ENCODE measurements at regions not wholly inside any gene's neighbourhood (a gene's known extent, or its start where the extent isn't known, plus 50 kb on each side); places are given as distances from the start of the nearest gene placed in this dataset.

DNA sequence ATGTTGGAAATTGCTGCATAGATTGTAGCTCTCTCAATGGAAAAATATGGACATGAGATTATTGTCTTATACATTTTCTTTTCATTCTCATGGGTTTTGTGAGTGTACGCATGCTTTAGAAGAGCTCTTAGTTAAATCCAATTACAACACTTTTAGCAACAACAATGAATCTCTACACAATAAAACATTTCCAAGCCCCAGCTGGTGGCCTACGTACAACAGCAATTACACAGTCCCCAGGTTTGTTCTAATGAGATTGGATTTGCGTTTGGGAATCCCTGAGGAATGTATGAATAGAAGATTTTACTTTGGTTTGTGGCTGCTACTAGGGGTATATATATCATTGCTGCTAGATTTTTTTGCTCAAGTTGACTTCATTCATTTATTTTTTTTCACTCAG, 98.6 kb downstream of the FHDC1 start:
- DNase-seq = no peak

- DNase-seq = no peak
Observed at GRCh38 chr4:153036931-153037482, 100.9 kb downstream of the FHDC1 start.

- DNase-seq = no peak
Observed at GRCh38 chr4:153038623-153039311, 102.6 kb downstream of the FHDC1 start.

DNA sequence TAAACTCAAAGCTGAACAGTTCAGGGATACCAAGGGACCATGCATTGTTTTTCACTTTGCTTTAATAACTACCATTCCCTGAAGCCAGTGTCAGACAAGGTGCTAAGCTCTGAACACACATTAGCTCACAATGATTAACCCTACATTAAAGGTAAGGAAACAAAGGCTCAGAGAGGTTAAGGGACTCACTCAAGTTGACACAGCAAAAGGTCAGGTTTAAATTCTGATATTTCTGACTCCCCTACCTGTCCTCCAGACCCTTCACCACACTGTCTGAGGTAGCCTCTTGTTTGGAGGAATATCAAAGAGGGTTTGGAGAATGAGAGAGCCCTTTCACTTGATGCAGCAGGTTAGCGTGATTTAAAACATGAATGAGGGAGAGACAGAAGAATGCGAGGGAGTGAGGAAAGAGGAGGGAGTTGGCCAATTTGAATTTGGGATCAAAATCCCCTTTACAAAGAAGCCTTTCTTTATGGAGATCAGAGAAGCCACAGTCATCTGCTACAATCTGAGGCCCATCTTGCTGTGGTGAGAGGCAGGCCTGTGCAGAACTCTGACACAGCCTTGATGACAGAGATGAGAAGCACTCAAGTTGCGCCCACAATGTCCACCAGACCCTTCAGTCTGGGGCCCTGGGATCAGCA, 103.5 kb downstream of the FHDC1 start:
- DNase-seq = no peak

- DNase-seq = no peak
Observed at GRCh38 chr4:153040677-153041076, 104.6 kb downstream of the FHDC1 start.

DNA sequence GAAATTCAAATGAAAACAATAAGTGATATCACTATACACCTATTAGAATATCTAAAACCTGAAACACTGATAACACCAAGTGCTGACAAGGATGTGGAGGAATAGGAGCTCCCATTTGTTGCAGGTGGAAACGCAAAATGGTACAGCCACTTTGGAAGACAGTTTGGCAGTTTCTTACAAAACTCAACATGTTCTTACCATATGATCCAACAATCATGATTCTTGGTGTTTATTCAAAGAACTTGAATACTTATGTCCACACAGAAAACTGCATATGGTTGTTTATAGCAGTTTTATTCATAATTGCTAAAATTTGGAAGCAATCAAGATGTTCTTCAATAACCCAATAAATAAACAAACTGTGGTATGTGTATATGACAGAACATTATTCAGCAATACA, 107.9 kb downstream of the FHDC1 start:
- no peak for DNase-seq

GRCh38 chr4:153045111-153045982, 109.2 kb downstream of the FHDC1 start:
- DNase-seq = no peak

DNA sequence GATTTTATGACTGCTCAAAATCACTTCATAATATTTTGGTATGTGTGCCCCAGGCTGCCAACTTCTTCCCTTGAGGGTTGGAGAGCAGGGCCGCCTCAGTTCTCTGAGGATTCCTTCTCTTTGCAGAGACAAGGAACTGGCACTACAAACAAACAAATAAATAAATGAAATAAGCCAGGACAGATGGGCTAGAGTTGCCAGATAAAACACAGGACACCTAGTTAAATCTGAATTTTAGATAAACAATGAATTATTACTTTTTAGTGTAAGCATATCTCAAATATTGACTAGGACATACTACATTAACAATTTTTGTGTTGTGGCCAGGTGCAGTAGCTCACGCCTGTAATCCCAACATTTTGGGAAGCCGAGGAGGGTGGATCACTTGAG, 122.5 kb downstream of the FHDC1 start:
- DNase-seq = no peak

GRCh38 chr4:153060196-153060595, 124.1 kb downstream of the FHDC1 start:
- no peak for DNase-seq

GRCh38 chr4:153061971-153062370, 125.8 kb downstream of the FHDC1 start:
- no peak for DNase-seq

DNA sequence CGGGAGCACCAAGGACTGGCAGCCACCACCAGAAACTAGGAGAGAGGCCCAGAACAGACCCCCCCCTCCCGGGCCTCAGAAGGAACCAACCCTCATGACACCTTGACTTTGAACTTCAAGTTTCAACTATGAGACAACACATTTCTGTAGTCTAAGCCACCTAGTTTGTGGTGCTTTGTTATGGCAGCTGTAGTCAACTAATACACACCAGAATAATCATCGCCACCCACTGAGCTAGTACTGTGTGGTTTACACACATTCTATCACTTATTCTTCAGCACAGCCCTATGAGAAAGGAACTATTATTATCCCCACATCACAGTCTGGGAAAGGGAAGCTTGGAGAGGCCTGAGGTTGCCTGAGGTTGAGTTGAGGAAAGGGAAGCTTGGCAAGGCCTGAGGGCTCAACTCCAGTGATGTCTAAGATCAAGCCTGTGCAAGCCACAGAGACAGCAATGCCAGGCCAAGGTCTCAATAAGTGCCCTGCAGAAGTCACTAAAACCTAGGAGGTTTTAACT, 126.6 kb downstream of the FHDC1 start:
- no peak for DNase-seq

- no peak for DNase-seq
Observed at GRCh38 chr4:153063490-153063889, 127.4 kb downstream of the FHDC1 start.

DNA sequence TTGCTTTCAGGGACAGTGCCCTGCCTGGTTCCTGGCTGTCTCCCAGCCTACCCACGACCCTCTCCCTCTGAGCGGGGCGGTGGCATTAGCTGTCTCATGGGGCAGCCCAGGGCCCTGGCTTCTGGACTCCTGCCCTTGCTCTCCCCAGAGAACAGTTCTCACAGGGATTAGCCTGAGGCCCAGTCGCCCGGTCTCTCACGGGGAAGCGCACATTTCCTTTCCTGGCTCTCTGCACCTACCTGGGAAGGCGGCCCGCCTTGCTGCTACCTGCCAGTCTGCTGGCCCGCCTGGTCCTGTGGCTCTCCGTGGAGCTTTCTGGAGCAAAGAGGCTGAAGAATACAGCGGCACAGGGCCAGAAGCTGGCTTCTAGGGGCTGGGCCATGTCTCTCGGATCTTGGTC, 128.4 kb downstream of the FHDC1 start:
- DNase-seq = no peak

DNA sequence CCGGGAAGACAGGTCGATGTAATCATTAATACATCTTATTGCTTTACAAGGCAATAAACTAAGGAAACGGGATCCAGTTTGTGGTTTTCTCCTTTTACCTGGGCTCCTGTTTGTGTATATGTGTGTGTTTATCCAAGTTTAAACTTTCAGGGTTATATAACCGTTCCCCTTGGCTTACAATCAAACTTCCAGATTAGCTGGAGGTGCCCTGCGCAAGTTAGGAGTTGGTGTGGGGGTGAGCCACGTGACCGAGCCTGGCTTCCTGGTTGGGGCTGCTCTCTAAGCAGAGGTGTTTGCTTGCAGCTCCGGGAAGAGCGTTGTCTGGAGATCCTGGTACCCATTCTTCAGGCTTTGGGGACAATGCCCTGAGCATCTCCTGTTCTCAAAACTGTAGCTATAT, 129.2 kb downstream of the FHDC1 start:
- DNase-seq = no peak

DNA sequence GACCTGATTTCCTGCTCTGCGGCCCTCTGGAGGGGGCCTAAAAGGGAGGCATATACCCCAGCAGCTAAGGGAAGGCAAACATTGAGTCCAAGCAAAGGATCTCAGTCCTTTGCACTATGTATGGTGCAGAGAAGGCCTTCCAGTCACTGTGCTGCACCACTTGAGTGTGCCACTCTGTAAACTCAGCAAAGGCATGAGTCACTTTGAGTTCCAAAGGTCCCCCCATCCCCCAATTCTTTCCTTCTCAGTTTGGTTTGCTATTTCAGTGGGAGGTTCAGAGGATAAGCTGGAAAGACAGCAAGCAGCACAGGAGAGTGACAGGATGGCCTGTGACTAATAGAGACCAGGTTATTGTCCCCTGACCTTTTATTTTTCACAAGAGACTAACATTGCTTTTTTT, 131.3 kb downstream of the FHDC1 start:
- DNase-seq = no peak

- DNase-seq = no peak
Observed at GRCh38 chr4:153068751-153069150, 132.6 kb downstream of the FHDC1 start.

- no peak for DNase-seq
Observed at GRCh38 chr4:153071958-153072598, 132.2 kb upstream of the TRIM2 start.

GRCh38 chr4:153072661-153073060, 131.6 kb upstream of the TRIM2 start:
- DNase-seq = no peak

DNA sequence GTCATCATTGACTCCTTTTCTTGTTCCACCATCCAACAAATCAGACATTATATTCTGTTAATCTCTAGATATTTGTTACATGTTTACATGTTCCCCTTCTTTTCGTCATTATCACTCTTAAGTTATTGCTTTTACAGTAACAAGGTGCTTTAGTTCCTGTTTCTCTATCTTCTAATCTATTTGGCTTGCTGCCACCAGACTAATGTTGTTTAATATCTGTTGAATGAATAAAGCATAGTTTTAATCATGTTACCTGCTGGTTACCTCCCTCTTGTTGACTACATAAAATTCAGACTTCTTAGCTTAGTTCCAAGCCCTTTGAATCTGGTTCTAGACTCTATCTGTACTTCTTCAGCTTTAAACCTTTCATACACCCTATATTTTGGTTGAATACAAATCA, 129.8 kb upstream of the TRIM2 start:
- no peak for DNase-seq

GRCh38 chr4:153074936-153075630, 129.2 kb upstream of the TRIM2 start:
- no peak for DNase-seq

DNA sequence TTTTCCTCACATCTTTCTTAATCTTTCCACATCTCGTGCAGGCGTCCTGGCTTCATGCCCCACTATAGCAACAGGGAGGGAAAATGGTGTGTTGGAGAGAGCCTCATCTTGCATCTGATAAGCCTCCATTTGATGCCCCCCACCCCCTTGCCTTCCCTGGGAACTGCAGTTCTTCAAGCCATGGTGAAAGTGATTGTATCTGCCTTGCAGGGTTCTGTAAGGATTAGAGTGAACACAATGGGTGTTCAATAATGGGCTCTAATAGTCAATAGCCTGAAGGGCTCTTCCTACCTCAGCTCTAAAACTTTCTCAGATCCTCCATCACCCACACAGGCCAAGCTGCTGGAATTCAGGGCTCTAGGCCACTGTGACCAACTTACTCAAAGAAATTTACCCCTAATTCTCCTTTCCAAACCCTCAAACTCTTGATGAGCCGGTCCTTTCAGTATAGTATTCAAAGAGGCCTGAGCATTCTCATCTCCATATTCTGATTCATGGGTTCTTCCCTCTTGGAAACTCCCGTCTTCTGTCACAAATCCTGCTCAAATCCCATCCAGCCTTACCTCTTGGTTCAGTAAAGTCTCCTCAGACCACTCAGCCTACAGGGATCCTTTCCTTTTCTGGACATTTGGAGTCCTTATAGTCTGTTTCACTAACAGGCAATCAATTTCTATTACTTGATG, 128.3 kb upstream of the TRIM2 start:
- DNase-seq = no peak

All from right kidney (tissue), 1 donor.